ENCODE measurements at regions not wholly inside any gene's neighbourhood (a gene's known extent, or its start where the extent isn't known, plus 50 kb on each side); places are given as distances from the start of the nearest gene placed in this dataset.

GRCh38 chr1:17907999-17908398, 152.9 kb downstream of the ACTL8 start:
- Histone ChIP-seq H3K4me3 (ENCODE audit: low read depth, low read length) (no peak overlapping the region), H3K27ac (no peak overlapping the region), H3K9me3 (ENCODE audit: control insufficient read depth, low read length) (no peaks in the 10 kb centered on the region), H3K79me2 (no peaks in the 10 kb centered on the region), H3K36me3 (ENCODE audit: control insufficient read depth, insufficient read depth, low read length) (no peaks in the 10 kb centered on the region), H3K9ac (no peak overlapping the region), H2AFZ (no peak overlapping the region), H3K4me2 (ENCODE audit: low read length) (no peak overlapping the region), H3K4me1 (no peaks in the 10 kb centered on the region), H3K27me3 (ENCODE audit: control insufficient read depth, insufficient read depth, low read length) (no peaks in the 10 kb centered on the region)
- TF ChIP-seq CTCF (IDR thresholded peaks at IDR 0.05), result no peak

GRCh38 chr1:17908945-17909344, 153.8 kb downstream of the ACTL8 start:
- Histone ChIP-seq H3K79me2 (no peaks in the 10 kb centered on the region), H3K4me2 (ENCODE audit: low read length) (no peak overlapping the region), H3K27me3 (ENCODE audit: control insufficient read depth, insufficient read depth, low read length) (no peaks in the 10 kb centered on the region), H3K9ac (no peak overlapping the region), H2AFZ (no peak overlapping the region), H3K4me1 (no peaks in the 10 kb centered on the region), H3K9me3 (ENCODE audit: control insufficient read depth, low read length) (no peaks in the 10 kb centered on the region), H3K27ac (no peak overlapping the region), H3K36me3 (ENCODE audit: control insufficient read depth, insufficient read depth, low read length) (no peaks in the 10 kb centered on the region), H3K4me3 (ENCODE audit: low read depth, low read length) (no peak overlapping the region)
- no peak for TF ChIP-seq CTCF (IDR thresholded peaks at IDR 0.05)

- Histone ChIP-seq H3K4me2 (ENCODE audit: low read length) (no peak overlapping the region), H3K4me3 (ENCODE audit: low read depth, low read length) (no peak overlapping the region), H3K9ac (no peak overlapping the region), H3K79me2 (no peaks in the 10 kb centered on the region), H3K27me3 (ENCODE audit: control insufficient read depth, insufficient read depth, low read length) (no peaks in the 10 kb centered on the region), H3K36me3 (ENCODE audit: control insufficient read depth, insufficient read depth, low read length) (no peaks in the 10 kb centered on the region), H3K27ac (no peak overlapping the region), H2AFZ (no peak overlapping the region), H3K9me3 (ENCODE audit: control insufficient read depth, low read length) (no peaks in the 10 kb centered on the region), H3K4me1 (no peaks in the 10 kb centered on the region)
- no peak for TF ChIP-seq CTCF (IDR thresholded peaks at IDR 0.05)
Measured at GRCh38 chr1:17909634-17910033, 154.5 kb downstream of the ACTL8 start.

- Histone ChIP-seq H3K9me3 (ENCODE audit: control insufficient read depth, low read length) (no peaks in the 10 kb centered on the region), H3K4me3 (ENCODE audit: low read depth, low read length) (no peak overlapping the region), H3K9ac (no peak overlapping the region), H3K4me2 (ENCODE audit: low read length) (no peak overlapping the region), H3K27me3 (ENCODE audit: control insufficient read depth, insufficient read depth, low read length) (no peaks in the 10 kb centered on the region), H2AFZ (no peak overlapping the region), H3K36me3 (ENCODE audit: control insufficient read depth, insufficient read depth, low read length) (no peaks in the 10 kb centered on the region), H3K27ac (no peak overlapping the region), H3K4me1 (no peaks in the 10 kb centered on the region), H3K79me2 (no peaks in the 10 kb centered on the region)
- no peak for TF ChIP-seq CTCF (IDR thresholded peaks at IDR 0.05)
Measured at GRCh38 chr1:17911791-17912190, 156.7 kb downstream of the ACTL8 start.

- H3K9me3 ChIP-seq (ENCODE audit: control insufficient read depth, low read length), result no peaks in the 10 kb centered on the region
- no peak overlapping the region for H3K4me3 ChIP-seq (ENCODE audit: low read depth, low read length)
- no peaks in the 10 kb centered on the region for H3K27me3 ChIP-seq (ENCODE audit: control insufficient read depth, insufficient read depth, low read length)
- no peak overlapping the region for H2AFZ ChIP-seq
- H3K27ac ChIP-seq, result no peak overlapping the region
- no peak for TF ChIP-seq CTCF (IDR thresholded peaks at IDR 0.05)
- H3K4me1 ChIP-seq, result no peaks in the 10 kb centered on the region
- H3K9ac ChIP-seq, result no peak overlapping the region
- no peaks in the 10 kb centered on the region for H3K79me2 ChIP-seq
- H3K36me3 ChIP-seq (ENCODE audit: control insufficient read depth, insufficient read depth, low read length), result no peaks in the 10 kb centered on the region
- no peak overlapping the region for H3K4me2 ChIP-seq (ENCODE audit: low read length)
Measured at GRCh38 chr1:17912491-17912890, 157.4 kb downstream of the ACTL8 start.

Data from parathyroid adenoma (tissue), 2 donors.